ENCODE measurements at regions not wholly inside any gene's neighbourhood (a gene's known extent, or its start where the extent isn't known, plus 50 kb on each side); places are given as distances from the start of the nearest gene placed in this dataset.

- Histone ChIP-seq H3K36me3 (ENCODE audit: insufficient read depth) (no peaks in the 10 kb centered on the region), H3K4me1 (ENCODE audit: low read depth, poor library complexity, severe bottlenecking) (no peaks in the 10 kb centered on the region), H2AFZ (ENCODE audit: low read depth) (no peak overlapping the region), H3K4me2 (no peak overlapping the region), H4K20me1 (ENCODE audit: insufficient read depth) (no peaks in the 10 kb centered on the region), H3K4me3 (IDR thresholded peaks at IDR 0.05; ENCODE audit: insufficient read depth, low read depth, low read length) (no peak overlapping the region), H3K9ac (no peak overlapping the region), H3K27ac (no peak overlapping the region), H3K79me2 (ENCODE audit: insufficient read depth, low read depth) (no peaks in the 10 kb centered on the region), H3K27me3 (ENCODE audit: insufficient read depth, low read depth) (no peaks in the 10 kb centered on the region)
- TF ChIP-seq CTCF (conservative IDR thresholded peaks at IDR 0.05; ENCODE audit: low read depth, low read length), result no peak
Observed at GRCh38 chr7:50842041-50842440, 59.3 kb upstream of the GRB10 start.

GRCh38 chr7:50838675-50839377, 56.1 kb upstream of the GRB10 start:
- no peaks in the 10 kb centered on the region for H3K4me1 ChIP-seq (ENCODE audit: low read depth, poor library complexity, severe bottlenecking)
- no peak overlapping the region for H3K4me2 ChIP-seq
- no peaks in the 10 kb centered on the region for H4K20me1 ChIP-seq (ENCODE audit: insufficient read depth)
- H3K79me2 ChIP-seq (ENCODE audit: insufficient read depth, low read depth), result no peaks in the 10 kb centered on the region
- no peak overlapping the region for H2AFZ ChIP-seq (ENCODE audit: low read depth)
- H3K4me3 ChIP-seq (IDR thresholded peaks at IDR 0.05; ENCODE audit: insufficient read depth, low read depth, low read length), result no peak overlapping the region
- H3K27ac ChIP-seq, result no peak overlapping the region
- no peak overlapping the region for H3K9ac ChIP-seq
- no peaks in the 10 kb centered on the region for H3K27me3 ChIP-seq (ENCODE audit: insufficient read depth, low read depth)
- no peak for TF ChIP-seq CTCF (conservative IDR thresholded peaks at IDR 0.05; ENCODE audit: low read depth, low read length)
- no peaks in the 10 kb centered on the region for H3K36me3 ChIP-seq (ENCODE audit: insufficient read depth)

GRCh38 chr7:50837965-50838364, 55.3 kb upstream of the GRB10 start:
- H3K4me3 ChIP-seq (IDR thresholded peaks at IDR 0.05; ENCODE audit: insufficient read depth, low read depth, low read length), result no peak overlapping the region
- H3K27me3 ChIP-seq (ENCODE audit: insufficient read depth, low read depth), result no peaks in the 10 kb centered on the region
- H3K36me3 ChIP-seq (ENCODE audit: insufficient read depth), result no peaks in the 10 kb centered on the region
- no peak overlapping the region for H3K4me2 ChIP-seq
- H3K4me1 ChIP-seq (ENCODE audit: low read depth, poor library complexity, severe bottlenecking), result no peaks in the 10 kb centered on the region
- no peak for TF ChIP-seq CTCF (conservative IDR thresholded peaks at IDR 0.05; ENCODE audit: low read depth, low read length)
- H4K20me1 ChIP-seq (ENCODE audit: insufficient read depth), result no peaks in the 10 kb centered on the region
- H3K79me2 ChIP-seq (ENCODE audit: insufficient read depth, low read depth), result no peaks in the 10 kb centered on the region
- no peak overlapping the region for H3K27ac ChIP-seq
- H2AFZ ChIP-seq (ENCODE audit: low read depth), result no peak overlapping the region
- H3K9ac ChIP-seq, result no peak overlapping the region

- Histone ChIP-seq H3K27me3 (ENCODE audit: insufficient read depth, low read depth) (no peaks in the 10 kb centered on the region), H3K27ac (no peak overlapping the region)
- TF ChIP-seq CTCF (conservative IDR thresholded peaks at IDR 0.05; ENCODE audit: low read depth, low read length), result no peak
Observed at GRCh38 chr7:50836646-50837045, 54.0 kb upstream of the GRB10 start.

More at GRCh38 chr7:50836646-50837045, 54.0 kb upstream of the GRB10 start:
- no peak overlapping the region for H3K9ac ChIP-seq
- H3K4me3 ChIP-seq (IDR thresholded peaks at IDR 0.05; ENCODE audit: insufficient read depth, low read depth, low read length), result no peak overlapping the region
- H3K4me1 ChIP-seq (ENCODE audit: low read depth, poor library complexity, severe bottlenecking), result no peaks in the 10 kb centered on the region
- no peaks in the 10 kb centered on the region for H3K79me2 ChIP-seq (ENCODE audit: insufficient read depth, low read depth)
- no peaks in the 10 kb centered on the region for H4K20me1 ChIP-seq (ENCODE audit: insufficient read depth)
- H3K4me2 ChIP-seq, result no peak overlapping the region
- no peak overlapping the region for H2AFZ ChIP-seq (ENCODE audit: low read depth)
- H3K36me3 ChIP-seq (ENCODE audit: insufficient read depth), result no peaks in the 10 kb centered on the region
